NCI-H82 (cell line): ENCODE measurements at regions not wholly inside any gene's neighbourhood (a gene's known extent, or its start where the extent isn't known, plus 50 kb on each side); places are given as distances from the start of the nearest gene placed in this dataset.
"Not testable (repeated sequence)": the region's sequence is repeated elsewhere in the genome, so short reads cannot be mapped to it uniquely, and the experiment has no call there.

ENCODE experiments used
- DNase-seq: peaks from one replicate; lab custom pipeline; 2025; lab: John Stamatoyannopoulos, UW

DNA sequence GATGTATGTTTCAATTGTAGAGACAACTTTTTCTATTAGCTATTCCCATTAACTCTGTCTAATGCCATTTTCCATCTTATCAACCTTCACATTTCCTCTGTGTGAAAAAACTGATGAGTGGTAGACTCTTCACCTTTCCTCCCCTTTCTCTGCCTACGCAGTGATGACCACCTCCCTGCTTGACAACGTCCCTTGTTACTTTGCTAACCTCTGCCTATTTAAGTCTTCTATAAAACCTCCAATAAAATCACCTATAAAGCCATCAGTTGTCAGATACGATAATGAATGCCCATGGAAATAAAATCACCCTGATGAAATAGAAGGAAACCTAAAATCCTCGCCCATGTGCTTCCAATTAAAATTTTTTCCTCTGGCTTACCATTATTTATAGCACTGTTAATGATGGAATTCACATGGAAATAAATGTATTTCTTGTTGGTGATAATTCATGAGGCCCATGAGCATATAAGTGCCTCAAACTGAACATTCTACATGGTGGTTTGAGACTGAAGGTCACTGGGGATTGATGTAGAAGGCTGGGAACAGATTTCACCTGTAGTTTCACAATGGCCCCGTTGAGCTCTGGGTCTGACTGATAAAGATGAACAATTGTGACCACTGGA lies 1454.0 kb upstream of the SEL1L start:
- no peak for DNase-seq

DNA sequence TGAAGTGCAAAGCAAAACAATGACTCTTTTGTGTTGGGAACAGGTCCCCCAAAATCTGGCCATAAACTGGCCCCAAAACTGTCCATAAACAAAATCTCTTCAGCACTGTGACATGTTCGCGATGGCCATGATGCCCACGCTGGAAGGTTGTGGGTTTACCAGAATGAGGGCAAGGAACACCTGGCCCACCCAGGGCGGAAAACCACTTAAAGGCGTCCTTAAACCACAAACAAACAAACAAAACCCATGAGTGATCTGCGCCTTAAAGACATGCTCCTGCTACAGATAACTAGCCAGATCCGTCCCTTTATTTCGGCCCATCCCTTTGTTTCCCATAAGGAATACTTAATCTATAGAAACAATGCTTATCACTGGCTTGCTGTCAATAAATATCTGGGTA lies 1460.9 kb upstream of the SEL1L start:
- not testable (repeated sequence) for DNase-seq

DNA sequence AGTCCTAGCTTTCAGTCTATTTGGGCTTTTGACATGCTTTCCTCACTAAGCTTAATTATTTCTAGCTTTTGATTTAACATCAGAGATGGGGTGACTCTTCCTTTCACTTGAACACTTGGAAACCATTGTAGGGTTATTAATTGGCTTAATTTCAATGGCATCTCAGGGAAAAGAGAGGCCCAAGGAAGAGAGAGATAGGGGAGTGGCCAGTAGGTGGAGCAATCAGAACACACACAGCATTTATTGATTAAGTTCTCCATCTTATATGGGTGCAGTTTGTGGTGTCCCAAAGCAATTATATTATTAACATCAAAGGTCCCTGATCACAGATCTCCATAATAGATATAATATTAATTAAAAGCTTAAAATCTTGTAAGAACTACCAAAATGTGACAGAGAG lies 1466.1 kb upstream of the SEL1L start:
- peak; percentile 47 for DNase-seq

DNA sequence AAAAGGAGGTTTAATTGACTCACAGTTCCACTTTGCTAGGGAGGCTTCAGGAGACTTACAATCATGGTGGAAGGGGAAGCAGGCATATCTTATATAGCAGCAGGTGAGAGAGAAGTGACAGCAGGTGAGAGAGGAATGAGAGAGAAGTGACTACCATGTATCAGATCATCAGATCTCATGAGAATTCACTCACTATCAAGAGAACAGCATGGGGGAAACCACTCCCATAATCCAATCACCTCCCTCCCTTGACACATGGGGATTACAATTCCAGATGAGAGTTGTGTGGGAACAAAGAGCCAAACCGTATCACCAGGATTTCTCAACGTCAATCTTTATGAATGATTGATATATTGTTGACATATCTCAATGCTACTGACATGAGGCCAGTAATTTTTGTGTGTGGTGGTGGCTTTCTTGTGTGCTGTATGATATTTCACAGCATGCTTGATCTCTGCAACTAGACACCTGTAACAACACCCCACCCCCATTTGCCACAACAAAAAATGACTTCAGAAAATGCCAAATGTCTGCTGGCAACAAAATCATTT lies 1470.9 kb upstream of the SEL1L start:
- DNase-seq: peak; percentile 54

DNA sequence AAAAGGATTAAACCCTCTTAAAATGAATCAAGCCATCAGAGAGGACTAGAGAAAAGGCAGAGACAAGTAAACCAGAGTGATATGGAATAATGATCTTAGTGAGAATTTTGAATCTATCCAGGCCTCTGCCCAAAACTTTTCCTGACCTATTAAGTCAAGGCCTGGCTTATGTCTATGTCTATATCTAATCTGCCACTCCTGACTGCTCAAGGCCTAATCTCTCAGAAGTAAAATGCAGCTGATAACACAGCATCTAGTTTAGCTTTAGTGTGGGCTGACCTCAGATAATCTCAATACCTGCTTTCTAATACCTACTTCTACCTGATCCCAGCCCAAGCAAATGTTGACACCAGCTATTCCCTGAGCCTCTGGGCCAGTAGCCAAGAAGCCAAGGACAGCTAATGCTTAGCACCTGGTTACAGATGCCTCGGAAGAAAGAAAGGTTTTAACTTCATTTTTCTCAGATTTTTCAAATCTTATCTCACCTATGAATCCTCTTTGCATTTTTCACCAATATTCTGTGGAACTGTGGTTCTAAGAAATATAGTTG lies 1472.5 kb upstream of the SEL1L start:
- peak; percentile 45 for DNase-seq

DNA sequence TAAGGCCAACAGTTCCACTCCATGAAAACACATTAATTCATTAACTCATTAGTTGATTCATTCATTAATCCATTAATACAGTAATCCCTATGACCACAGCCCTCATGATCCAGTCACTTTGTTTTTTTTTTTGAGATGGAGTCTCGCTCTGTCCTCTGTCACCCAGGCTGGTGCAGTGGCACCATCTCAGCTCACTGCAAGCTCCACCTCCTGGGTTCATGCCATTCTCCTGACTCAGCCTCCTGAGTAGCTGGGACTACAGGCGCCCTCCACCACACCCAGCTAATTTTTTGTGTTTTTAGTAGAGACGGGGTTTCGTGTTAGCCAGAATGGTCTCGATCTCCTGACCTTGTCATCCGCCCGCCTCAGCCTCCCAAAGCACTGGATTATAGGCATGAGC lies 1473.4 kb upstream of the SEL1L start:
- DNase-seq: not testable (repeated sequence)

DNA sequence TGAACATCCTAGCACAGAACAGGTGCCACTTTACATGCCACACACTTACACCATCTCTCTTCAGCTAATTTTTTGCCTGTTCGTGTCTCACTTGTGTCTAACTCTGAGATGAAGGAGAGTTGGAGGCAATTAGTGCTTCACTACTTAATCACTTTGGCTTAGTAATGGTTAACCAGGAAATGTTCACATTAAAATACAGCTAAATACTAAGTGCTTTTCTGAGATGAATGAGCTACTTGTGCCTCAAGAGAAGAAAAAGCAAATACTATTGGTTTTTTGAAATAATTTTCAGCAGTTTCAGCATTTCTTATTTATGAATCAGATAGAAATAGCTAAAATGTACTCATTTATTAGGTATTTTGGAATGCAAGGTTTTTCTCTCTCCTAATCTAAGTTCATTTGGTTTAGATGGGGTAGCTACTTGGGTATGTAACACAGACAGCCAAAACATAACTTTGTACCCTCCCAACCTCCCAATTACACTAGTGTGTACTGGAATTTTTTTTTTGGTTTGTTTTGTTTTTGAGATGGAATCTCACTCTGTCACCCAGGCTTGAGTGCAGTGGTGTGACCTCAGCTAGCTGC lies 1474.1 kb upstream of the SEL1L start:
- DNase-seq: no peak

DNA sequence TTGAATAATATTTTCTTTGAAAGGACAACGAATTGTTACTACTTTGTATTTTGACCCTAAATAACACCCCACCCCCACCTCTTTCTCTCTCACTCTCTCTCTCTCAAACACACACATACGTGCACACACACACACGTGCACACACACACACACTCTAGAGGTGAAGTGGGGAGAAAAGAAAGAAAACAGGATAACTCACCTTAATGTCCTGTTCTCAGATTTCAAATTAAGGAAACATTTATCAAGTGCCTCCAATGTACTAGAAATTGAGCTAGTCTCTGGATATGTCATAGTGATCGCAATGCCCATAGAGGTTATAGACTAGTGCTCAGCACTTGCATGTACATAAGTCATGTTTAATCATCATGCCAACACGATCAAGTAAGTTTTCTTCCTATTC lies 1483.6 kb upstream of the SEL1L start:
- no peak for DNase-seq

DNA sequence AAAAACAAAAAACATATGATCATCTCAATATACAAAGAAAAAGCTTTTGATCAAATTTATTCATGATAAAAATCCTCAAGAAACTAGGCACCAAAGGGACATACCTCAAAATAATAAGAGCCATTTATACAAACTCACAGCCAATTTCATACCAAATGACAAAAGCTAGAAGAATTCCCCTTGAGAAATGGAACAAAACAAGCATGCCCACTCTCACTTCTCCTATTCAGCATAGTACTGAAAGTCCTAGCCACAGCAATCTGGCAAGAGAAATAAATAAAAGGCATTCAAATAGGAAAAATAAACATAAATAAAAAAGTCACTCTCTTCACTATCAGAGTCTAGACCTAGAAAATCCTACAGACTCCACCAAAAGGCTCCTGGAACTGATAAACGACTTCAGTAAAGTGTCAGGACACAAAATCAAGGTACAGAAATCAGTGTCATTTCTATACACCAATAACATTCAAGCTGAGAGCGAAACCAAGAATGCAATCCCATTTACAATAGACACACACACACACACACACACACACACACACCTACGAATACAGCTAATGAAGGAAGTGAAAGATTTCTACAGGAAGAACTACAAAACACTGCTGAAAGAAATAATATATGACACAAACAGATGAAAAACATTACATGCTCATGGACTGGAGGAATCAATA lies 1486.2 kb upstream of the SEL1L start:
- no peak for DNase-seq

DNA sequence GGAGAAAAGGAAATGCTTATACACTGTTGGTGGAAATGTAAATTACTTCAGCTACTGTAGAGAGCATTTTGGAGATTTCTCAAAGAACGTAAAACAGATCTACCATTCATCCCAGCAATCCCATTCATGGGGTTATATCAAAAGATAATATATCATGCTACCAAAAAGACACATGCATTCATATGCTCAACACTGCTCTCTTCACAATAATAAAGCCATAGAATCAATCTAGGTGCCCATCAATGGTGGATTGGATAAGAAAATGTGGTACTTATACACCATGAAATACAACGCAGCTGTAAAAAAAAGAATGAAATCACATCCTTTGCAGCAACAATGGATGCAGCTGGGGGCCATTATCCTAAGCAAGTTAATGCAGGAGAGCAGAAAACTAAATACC lies 1487.7 kb upstream of the SEL1L start:
- DNase-seq: no peak

DNA sequence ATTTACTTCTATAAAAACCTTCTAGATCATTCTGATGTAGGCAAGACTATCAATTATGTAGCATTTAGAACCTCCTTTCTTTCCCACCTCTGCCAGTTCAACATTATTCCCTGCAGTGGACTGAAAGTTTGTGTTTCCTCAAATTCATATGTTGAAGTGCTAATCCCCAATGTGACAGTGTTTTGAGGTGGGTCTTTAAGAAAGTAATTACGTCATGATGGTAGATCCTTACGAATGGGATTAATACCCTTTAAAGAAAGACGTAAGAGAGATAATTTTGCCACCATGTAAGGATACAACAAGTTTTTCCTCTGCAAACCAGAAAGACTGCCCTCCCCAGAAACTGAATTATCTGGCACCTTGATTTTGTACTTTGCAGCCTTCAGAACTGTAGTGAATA lies 1489.7 kb upstream of the SEL1L start:
- DNase-seq: no peak

DNA sequence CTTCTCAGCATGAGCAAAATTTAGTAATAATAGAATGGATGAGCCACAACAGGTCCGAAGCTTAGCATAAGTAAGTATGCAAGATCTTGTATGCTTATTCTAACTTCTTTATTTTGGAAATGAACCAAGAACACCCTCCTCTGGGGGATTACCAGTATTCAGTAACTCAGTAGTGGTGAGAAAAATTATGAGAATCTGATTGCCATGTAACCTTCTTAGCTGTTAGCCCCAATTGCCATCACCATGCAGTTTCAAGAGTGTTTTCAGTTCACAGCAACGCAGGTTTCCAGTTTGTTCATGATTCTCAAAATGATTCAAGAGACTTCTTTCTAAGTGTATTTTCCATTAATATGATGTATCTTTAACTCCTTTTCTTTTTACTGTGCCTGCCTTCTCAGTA lies 1507.6 kb upstream of the SEL1L start:
- DNase-seq: no peak

DNA sequence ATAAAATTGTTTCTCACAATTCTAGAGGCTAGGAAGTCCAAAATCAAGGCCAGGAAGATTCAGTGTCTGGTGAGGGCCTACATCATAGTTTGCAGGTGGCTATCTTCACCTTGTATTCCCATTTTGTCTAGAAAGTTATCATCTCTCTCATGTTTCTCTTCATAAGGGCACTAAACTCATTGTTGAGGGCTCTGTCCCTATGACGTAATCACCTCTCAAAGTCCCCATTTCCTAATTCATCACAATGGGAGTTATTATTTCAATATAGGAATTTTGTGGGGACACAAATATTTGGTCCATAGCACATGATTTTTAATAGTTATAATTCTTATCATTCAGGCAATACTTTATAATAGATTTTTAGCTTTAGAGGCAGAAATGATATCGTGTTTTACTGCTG lies 1509.2 kb upstream of the SEL1L start:
- no peak for DNase-seq

DNA sequence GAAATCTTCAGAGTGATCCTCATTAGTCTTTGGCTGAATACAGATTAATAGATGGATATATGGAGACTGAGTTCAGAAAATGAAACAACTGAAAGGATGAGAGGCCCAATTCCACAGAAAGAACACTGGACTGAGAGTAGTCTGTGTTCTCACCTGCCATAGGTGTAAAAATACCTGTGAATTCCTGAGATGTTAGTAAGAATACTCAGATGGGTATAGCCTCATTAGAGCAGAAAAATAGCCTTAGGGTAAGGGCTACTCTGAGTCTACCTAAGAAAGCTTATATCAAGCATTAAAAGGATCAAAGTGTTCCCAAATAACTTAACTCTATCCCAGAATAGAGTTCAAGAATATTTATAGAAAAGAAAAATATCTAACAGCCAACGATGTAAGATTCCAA lies 1510.3 kb upstream of the SEL1L start:
- DNase-seq: no peak

DNA sequence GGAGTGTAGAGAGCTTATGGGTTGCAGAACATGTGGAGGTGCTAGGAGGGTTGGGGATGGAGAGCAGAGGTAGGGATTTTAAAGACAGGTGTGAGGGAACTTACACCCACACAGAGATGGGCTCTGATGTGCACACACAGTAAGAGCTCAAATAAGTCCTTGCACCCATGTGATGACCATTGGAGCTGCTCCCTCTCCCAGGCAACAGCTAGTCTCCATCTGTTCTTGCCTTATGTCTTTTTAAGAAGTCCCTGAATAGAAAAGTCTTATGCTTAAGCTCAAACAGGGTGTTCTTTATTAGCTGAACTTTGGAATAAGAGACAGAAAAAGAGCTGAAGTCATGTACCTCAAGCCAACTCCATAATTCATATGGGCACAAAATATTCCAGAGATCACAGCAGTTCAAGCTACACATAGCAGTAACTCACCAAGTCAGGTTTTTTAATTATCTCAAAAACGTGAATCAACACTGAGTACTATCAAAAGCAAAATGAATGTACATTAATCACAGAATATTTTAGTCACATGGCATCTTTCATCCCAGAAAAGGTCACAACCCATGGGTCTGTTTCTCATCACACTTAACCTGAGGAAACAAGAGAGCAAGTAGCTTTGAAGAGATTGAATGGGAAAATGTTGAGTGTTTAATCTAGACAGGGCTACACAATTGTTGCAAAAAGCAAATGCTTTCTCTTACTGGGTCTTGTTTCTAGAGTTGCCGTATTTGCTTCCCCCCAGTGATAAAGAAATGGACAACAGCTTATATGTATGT lies 1513.6 kb upstream of the SEL1L start:
- peak; percentile 2 for DNase-seq

DNA sequence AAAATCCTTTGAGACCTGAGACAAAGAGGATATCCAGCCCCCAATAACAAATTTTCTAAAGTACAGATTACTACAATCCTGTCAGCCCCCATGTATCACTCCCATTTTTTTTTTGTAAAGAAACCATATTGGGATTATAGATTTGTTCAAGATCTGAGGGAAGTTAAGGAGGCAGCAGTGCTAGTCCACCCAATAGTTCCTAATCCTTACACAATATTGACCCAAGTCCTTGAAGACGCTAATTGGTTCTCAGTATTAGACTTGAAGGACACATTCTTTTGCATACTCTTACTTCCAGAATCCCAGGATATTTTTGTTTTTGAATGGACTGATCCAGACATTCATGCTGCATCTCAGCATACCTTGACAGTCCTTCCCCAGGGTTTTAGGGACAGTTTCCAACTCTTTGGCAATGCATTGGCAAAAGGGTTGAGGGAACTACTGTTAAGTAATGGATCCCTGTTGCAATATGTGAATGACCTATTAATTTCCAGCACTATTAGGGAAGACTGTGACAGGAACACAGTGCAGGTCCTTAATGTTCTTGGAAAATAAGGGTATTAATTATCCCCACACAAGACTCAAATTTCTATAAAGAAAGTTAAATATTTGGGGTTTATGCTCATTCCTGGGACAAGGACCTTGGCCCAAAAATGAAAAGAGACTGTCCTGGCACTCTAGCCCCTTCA lies 1519.5 kb upstream of the SEL1L start:
- DNase-seq: no peak

DNA sequence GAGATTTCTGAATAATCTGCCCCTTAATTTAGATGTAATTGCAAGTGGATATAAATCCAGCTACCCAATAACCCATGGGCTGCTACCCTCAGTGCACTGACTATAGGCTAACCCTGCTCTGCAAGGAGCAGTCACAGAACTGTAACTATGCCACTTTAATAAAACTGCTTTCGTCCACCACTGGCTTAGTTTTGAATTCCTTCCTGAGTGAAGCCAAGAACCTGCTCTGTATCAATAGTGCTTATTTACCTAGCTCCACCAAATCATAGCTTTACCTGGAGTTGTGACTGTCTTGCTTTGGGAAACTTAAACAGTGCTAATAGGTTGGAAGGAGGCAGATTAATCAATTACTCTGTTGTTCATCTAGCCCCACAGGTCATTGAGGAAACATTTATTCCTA lies 1524.4 kb upstream of the SEL1L start:
- DNase-seq: no peak

DNA sequence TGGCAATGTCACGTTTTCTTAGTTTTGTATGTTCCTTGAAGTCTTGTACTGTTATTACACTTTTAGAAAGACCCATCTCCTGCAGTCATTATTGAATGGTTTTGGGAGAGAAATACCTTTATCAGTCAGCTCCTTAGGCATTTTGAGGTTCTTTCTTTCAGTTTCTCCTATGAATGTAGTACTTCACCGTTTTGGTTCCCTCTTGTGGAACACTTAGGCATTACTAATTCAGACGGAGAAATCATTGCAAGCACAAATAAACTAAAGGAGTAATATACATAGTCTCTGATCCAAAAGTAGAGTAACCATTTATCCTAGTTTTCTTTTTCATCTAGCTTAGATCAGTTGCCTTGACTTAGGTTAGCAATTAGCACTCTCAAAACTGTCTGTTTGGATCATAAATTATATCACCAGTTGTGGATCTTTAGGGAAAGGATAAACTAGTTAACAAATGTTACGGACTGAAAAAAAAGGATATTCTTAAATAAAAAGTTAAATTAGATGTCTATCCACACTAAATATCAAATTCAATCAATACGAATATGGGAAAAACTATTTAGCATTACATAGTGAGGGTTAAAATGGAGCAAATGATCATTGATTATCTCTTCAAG lies 1538.3 kb upstream of the SEL1L start:
- DNase-seq: peak; percentile 29

DNA sequence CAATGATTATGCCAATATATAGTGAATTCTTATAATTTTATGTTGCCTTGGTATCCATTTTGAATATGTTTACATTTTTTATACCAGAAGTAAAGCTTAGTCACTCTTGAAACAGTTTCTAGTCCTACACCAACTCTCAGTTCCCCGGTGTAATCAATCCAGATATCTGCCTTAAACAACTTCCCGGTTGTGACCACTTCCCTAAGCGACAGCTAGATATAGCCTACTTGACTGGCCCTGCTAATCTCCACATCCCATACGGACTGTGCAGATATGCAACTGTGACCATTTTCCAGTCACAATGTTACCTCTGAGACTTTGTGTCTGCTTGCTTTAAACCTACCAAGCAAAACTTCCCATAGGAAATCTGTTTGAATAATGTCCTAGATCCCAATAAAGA lies 1551.5 kb upstream of the SEL1L start:
- no peak for DNase-seq

DNA sequence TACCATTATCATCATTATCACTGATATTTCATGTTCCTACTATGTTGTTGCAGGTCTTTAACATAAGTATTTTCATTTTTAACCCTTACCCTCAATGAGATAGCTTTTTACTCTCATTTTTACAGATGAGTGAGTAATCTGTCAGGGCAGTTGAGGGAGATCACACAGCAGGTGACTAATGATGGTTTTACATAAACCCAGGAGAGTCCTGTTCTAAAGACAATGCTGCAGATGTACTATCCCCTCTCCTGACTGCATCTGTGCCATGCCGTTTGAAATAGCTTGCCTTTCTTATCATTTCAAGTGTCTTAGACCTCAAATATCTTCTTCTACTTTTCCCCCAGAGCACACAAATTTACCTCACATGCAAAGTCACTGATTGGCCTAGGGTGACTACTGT lies 1552.1 kb upstream of the SEL1L start:
- no peak for DNase-seq
